GM23338 (cell line): ENCODE measurements at regions not wholly inside any gene's neighbourhood (a gene's known extent, or its start where the extent isn't known, plus 50 kb on each side); places are given as distances from the start of the nearest gene placed in this dataset.

Experiments used
- ATAC-seq: fragments of 200-7000 bp; cut with Tn5 transposase; 3 replicates; pipeline ENCODE4 v1.9.1; 2020
- DNase-seq: peaks from one replicate; pipeline ENCODE4 v3.0.0-alpha.2; 2015; ENCODE audit warnings: low spot score
- H2AFZ ChIP-seq: fragments of 200-600 bp; sonication (generic); 2 replicates; pipeline ENCODE4 v1.8.0; 2016; ENCODE audit warnings: antibody characterized with exemption, mild to moderate bottlenecking, moderate library complexity
- H3F3A ChIP-seq: fragments of 200-600 bp; sonication (generic); replicated peaks from 2 replicates; pipeline ENCODE4 v1.8.0; 2017; ENCODE audit warnings: antibody characterized with exemption, mixed run types, low read depth
- H3K27ac ChIP-seq: fragments of 200-600 bp; sonication (generic); 2 replicates; pipeline ENCODE4 v1.6.1; 2016; ENCODE audit warnings: low read depth
- H3K27me3 ChIP-seq: fragments of 200-600 bp; sonication (generic); 2 replicates; pipeline ENCODE4 v1.8.0; 2016; ENCODE audit warnings: mild to moderate bottlenecking, mixed run types, moderate library complexity; ENCODE audit not compliant: insufficient read depth
- H3K36me3 ChIP-seq: fragments of 200-600 bp; sonication (generic); 2 replicates; pipeline ENCODE4 v1.8.0; 2016; ENCODE audit warnings: mild to moderate bottlenecking; ENCODE audit not compliant: insufficient read depth
- H3K4me1 ChIP-seq: fragments of 200-600 bp; sonication (generic); 2 replicates; pipeline ENCODE4 v1.8.0; 2016; ENCODE audit warnings: mild to moderate bottlenecking, moderate library complexity; ENCODE audit not compliant: insufficient read depth
- H3K4me2 ChIP-seq: fragments of 200-600 bp; sonication (generic); 2 replicates; pipeline ENCODE4 v1.7.1; 2017; ENCODE audit warnings: mixed run types
- H3K4me3 ChIP-seq: fragments of 200-600 bp; sonication (generic); 2 replicates; pipeline ENCODE4 v1.6.1; 2016; ENCODE audit warnings: mixed run types
- H3K79me2 ChIP-seq: fragments of 200-600 bp; sonication (generic); replicated peaks from 2 replicates; pipeline ENCODE4 v1.8.0; 2017; ENCODE audit warnings: mild to moderate bottlenecking; ENCODE audit not compliant: insufficient read depth
- H3K9me2 ChIP-seq: fragments of 200-600 bp; sonication (generic); 2 replicates; pipeline ENCODE4 v1.8.0; 2017; ENCODE audit not compliant: insufficient read depth
- H4K20me1 ChIP-seq: fragments of 200-600 bp; sonication (generic); replicated peaks from 2 replicates; pipeline ENCODE4 v1.8.0; 2017; ENCODE audit warnings: mild to moderate bottlenecking; ENCODE audit not compliant: insufficient read depth
- H3K27ac Mint-ChIP-seq: 2 replicates; pipeline ENCODE4 v1.8.0; 2020; ENCODE audit warnings: inconsistent platforms, mild to moderate bottlenecking, moderate library complexity, mixed read lengths
- H3K27me3 Mint-ChIP-seq: 3 replicates; pipeline ENCODE4 v1.8.0; 2022; ENCODE audit warnings: low read depth, mild to moderate bottlenecking, moderate library complexity, mixed read lengths, inconsistent platforms; ENCODE audit not compliant: insufficient read depth, poor library complexity
- H3K36me3 Mint-ChIP-seq: 3 replicates; pipeline ENCODE4 v1.8.0; 2021; ENCODE audit warnings: low read depth, mild to moderate bottlenecking, inconsistent platforms, moderate library complexity, mixed read lengths
- H3K4me1 Mint-ChIP-seq: 3 replicates; pipeline ENCODE4 v1.8.0; 2020; ENCODE audit warnings: mild to moderate bottlenecking, inconsistent platforms, mixed read lengths
- H3K4me3 Mint-ChIP-seq: 3 replicates; pipeline ENCODE4 v1.8.0; 2021; ENCODE audit warnings: moderate library complexity, mild to moderate bottlenecking, inconsistent platforms, mixed read lengths
- H3K9me3 Mint-ChIP-seq: 3 replicates; pipeline ENCODE4 v1.8.0; 2020; ENCODE audit warnings: moderate library complexity, mild to moderate bottlenecking, inconsistent platforms, mixed read lengths
- CREB1 ChIP-seq: fragments of 250-450 bp; sonication (Bioruptor Pico); IDR thresholded peaks from 2 replicates; pipeline ENCODE4 v1.5.0; 2020; ENCODE audit warnings: low read depth, mild to moderate bottlenecking, moderate library complexity
- EZH2 ChIP-seq: fragments of 200-600 bp; sonication (generic); IDR thresholded peaks from one replicate; pipeline ENCODE4 v1.8.0; 2017; ENCODE audit warnings: antibody characterized with exemption, mild to moderate bottlenecking, low read depth; ENCODE audit not compliant: unreplicated experiment
- EZH2phosphoT487 ChIP-seq: fragments of 200-600 bp; sonication (generic); IDR thresholded peaks from one replicate; pipeline ENCODE4 v1.8.1; 2018; ENCODE audit warnings: antibody characterized with exemption; ENCODE audit not compliant: unreplicated experiment
- JUNB ChIP-seq: IDR thresholded peaks from one replicate; pipeline ENCODE4 v1.6.1; 2016; ENCODE audit warnings: antibody characterized with exemption; ENCODE audit not compliant: unreplicated experiment
- NANOG ChIP-seq: IDR thresholded peaks from 2 replicates; pipeline ENCODE4 v1.6.1; 2016; ENCODE audit warnings: antibody characterized with exemption, borderline replicate concordance
- POLR2AphosphoS5 ChIP-seq: IDR thresholded peaks from 2 replicates; pipeline ENCODE4 v1.6.1; 2016; ENCODE audit warnings: antibody characterized with exemption, low read depth
- STAT1 ChIP-seq: IDR thresholded peaks from one replicate; pipeline ENCODE4 v1.6.1; 2016; ENCODE audit warnings: antibody characterized with exemption; ENCODE audit not compliant: unreplicated experiment
- ZNF114 ChIP-seq: fragments of 250-450 bp; sonication (Bioruptor Pico); IDR thresholded peaks from 2 replicates; pipeline ENCODE4 v1.5.0; 2020; ENCODE audit warnings: mild to moderate bottlenecking, moderate library complexity
- ZNF331 ChIP-seq: fragments of 250-450 bp; sonication (Bioruptor Pico); IDR thresholded peaks from 2 replicates; pipeline ENCODE4 v1.5.0; 2020; ENCODE audit warnings: low read depth, mild to moderate bottlenecking, moderate library complexity
- TF ChIP-seq, protein P1 (sequence below): IDR thresholded peaks from one replicate; pipeline ENCODE4 v1.6.1; 2018; ENCODE audit warnings: antibody characterized with exemption; ENCODE audit not compliant: unreplicated experiment
- TF ChIP-seq, protein P2 (sequence below): fragments of 250-450 bp; sonication (Bioruptor Pico); IDR thresholded peaks from 2 replicates; pipeline ENCODE4 v1.5.0; 2020; ENCODE audit warnings: mild to moderate bottlenecking, moderate library complexity
- TF ChIP-seq, protein P3 (sequence below): IDR thresholded peaks from 2 replicates; pipeline ENCODE4 v1.6.1; 2016; ENCODE audit warnings: antibody characterized with exemption

DNA sequence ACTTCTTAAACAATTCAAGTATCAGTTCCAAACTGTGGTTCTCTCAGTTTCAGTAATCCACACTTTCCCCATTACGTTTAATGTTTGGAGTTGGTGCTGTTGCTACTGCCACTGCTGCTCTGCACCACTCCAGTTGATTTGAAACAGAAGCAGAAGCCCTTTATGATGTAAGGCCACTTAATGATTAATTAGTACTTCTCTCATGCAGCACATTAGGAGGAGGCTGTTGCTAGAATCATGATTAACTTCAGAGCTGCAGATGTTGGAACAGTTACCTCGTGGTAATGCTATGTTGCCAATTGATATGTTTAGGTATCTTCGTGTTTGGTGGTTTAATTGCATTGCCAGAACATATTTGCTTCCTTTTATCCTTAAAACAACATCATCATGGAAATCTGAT lies 986.2 kb upstream of the CITED2 start:
- DNase-seq (no peak), ATAC-seq (no peak)
- Mint-ChIP-seq H3K9me3 (peaks cover 28% of the 10 kb centered on the region), H3K27me3 (no peaks in the 10 kb centered on the region), H3K27ac (no peak overlapping the region), H3K4me1 (no peaks in the 10 kb centered on the region), H3K4me3 (no peak overlapping the region), H3K36me3 (peaks cover 28% of the 10 kb centered on the region)
- H3K9me2 ChIP-seq, result peaks cover 9% of the 10 kb centered on the region; the same call in 1 of the 2 replicates
- H3K4me2 ChIP-seq, result no peak overlapping the region
- no peak overlapping the region; the same call in 1 of the 2 replicates for H2AFZ ChIP-seq
- no peak overlapping the region for H3K27ac ChIP-seq
- no peak for TF ChIP-seq ZNF331
- no peaks in the 10 kb centered on the region for H3K4me1 ChIP-seq
- no peaks in the 10 kb centered on the region for H3K79me2 ChIP-seq
- no peaks in the 10 kb centered on the region for H3F3A ChIP-seq
- no peak overlapping the region for H3K4me3 ChIP-seq
- no peaks in the 10 kb centered on the region for H4K20me1 ChIP-seq
- no peaks in the 10 kb centered on the region for H3K27me3 ChIP-seq
- peaks cover 18% of the 10 kb centered on the region; the same call in 1 of the 2 replicates for H3K36me3 ChIP-seq

DNA sequence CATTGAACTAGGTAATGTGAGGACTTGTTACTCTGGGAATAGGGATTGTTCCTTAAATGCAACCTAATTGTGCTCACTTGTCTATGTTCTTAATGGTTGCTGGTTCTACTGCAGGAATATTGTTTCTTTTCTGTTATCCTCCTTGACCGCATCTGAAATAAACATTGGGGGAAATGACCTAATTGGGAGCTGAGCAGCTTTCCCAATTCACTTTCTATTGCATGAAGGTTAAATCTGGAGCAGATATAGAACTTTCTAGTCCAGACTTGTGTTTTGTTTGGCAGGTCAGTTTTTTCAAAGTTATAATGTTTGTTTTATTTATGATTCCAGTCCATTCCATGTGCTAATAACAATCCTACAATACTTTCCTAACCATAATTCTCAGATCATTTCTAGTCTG lies 981.0 kb upstream of the CITED2 start:
- H3K4me3 Mint-ChIP-seq, result no peak overlapping the region
- no peaks in the 10 kb centered on the region for H3K9me3 Mint-ChIP-seq
- Histone ChIP-seq H3K27ac (no peak overlapping the region), H3K9me2 (peaks cover 5% of the 10 kb centered on the region; the same call in 1 of the 2 replicates), H3K79me2 (no peaks in the 10 kb centered on the region), H4K20me1 (no peaks in the 10 kb centered on the region), H3K4me2 (no peak overlapping the region), H3K4me1 (peaks cover 11% of the 10 kb centered on the region), H3F3A (no peaks in the 10 kb centered on the region), H3K27me3 (no peaks in the 10 kb centered on the region), H2AFZ (no peak overlapping the region), H3K36me3 (no peaks in the 10 kb centered on the region), H3K4me3 (no peak overlapping the region)
- no peaks in the 10 kb centered on the region for H3K27me3 Mint-ChIP-seq
- ATAC-seq (no peak), DNase-seq (no peak)
- no peaks in the 10 kb centered on the region for H3K36me3 Mint-ChIP-seq
- peaks cover 13% of the 10 kb centered on the region for H3K4me1 Mint-ChIP-seq
- H3K27ac Mint-ChIP-seq, result no peak overlapping the region
- TF ChIP-seq POLR2AphosphoS5 (no peak), EZH2phosphoT487 (no peak), EZH2 (no peak), JUNB (no peak), ZNF114 (CRISPR knock-in tag) (no peak), CREB1 (CRISPR knock-in tag) (no peak), NANOG (no peak), STAT1 (no peak)
- TF ChIP-seq, protein P1, sequence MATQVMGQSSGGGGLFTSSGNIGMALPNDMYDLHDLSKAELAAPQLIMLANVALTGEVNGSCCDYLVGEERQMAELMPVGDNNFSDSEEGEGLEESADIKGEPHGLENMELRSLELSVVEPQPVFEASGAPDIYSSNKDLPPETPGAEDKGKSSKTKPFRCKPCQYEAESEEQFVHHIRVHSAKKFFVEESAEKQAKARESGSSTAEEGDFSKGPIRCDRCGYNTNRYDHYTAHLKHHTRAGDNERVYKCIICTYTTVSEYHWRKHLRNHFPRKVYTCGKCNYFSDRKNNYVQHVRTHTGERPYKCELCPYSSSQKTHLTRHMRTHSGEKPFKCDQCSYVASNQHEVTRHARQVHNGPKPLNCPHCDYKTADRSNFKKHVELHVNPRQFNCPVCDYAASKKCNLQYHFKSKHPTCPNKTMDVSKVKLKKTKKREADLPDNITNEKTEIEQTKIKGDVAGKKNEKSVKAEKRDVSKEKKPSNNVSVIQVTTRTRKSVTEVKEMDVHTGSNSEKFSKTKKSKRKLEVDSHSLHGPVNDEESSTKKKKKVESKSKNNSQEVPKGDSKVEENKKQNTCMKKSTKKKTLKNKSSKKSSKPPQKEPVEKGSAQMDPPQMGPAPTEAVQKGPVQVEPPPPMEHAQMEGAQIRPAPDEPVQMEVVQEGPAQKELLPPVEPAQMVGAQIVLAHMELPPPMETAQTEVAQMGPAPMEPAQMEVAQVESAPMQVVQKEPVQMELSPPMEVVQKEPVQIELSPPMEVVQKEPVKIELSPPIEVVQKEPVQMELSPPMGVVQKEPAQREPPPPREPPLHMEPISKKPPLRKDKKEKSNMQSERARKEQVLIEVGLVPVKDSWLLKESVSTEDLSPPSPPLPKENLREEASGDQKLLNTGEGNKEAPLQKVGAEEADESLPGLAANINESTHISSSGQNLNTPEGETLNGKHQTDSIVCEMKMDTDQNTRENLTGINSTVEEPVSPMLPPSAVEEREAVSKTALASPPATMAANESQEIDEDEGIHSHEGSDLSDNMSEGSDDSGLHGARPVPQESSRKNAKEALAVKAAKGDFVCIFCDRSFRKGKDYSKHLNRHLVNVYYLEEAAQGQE, result no peak
- TF ChIP-seq, protein P2, sequence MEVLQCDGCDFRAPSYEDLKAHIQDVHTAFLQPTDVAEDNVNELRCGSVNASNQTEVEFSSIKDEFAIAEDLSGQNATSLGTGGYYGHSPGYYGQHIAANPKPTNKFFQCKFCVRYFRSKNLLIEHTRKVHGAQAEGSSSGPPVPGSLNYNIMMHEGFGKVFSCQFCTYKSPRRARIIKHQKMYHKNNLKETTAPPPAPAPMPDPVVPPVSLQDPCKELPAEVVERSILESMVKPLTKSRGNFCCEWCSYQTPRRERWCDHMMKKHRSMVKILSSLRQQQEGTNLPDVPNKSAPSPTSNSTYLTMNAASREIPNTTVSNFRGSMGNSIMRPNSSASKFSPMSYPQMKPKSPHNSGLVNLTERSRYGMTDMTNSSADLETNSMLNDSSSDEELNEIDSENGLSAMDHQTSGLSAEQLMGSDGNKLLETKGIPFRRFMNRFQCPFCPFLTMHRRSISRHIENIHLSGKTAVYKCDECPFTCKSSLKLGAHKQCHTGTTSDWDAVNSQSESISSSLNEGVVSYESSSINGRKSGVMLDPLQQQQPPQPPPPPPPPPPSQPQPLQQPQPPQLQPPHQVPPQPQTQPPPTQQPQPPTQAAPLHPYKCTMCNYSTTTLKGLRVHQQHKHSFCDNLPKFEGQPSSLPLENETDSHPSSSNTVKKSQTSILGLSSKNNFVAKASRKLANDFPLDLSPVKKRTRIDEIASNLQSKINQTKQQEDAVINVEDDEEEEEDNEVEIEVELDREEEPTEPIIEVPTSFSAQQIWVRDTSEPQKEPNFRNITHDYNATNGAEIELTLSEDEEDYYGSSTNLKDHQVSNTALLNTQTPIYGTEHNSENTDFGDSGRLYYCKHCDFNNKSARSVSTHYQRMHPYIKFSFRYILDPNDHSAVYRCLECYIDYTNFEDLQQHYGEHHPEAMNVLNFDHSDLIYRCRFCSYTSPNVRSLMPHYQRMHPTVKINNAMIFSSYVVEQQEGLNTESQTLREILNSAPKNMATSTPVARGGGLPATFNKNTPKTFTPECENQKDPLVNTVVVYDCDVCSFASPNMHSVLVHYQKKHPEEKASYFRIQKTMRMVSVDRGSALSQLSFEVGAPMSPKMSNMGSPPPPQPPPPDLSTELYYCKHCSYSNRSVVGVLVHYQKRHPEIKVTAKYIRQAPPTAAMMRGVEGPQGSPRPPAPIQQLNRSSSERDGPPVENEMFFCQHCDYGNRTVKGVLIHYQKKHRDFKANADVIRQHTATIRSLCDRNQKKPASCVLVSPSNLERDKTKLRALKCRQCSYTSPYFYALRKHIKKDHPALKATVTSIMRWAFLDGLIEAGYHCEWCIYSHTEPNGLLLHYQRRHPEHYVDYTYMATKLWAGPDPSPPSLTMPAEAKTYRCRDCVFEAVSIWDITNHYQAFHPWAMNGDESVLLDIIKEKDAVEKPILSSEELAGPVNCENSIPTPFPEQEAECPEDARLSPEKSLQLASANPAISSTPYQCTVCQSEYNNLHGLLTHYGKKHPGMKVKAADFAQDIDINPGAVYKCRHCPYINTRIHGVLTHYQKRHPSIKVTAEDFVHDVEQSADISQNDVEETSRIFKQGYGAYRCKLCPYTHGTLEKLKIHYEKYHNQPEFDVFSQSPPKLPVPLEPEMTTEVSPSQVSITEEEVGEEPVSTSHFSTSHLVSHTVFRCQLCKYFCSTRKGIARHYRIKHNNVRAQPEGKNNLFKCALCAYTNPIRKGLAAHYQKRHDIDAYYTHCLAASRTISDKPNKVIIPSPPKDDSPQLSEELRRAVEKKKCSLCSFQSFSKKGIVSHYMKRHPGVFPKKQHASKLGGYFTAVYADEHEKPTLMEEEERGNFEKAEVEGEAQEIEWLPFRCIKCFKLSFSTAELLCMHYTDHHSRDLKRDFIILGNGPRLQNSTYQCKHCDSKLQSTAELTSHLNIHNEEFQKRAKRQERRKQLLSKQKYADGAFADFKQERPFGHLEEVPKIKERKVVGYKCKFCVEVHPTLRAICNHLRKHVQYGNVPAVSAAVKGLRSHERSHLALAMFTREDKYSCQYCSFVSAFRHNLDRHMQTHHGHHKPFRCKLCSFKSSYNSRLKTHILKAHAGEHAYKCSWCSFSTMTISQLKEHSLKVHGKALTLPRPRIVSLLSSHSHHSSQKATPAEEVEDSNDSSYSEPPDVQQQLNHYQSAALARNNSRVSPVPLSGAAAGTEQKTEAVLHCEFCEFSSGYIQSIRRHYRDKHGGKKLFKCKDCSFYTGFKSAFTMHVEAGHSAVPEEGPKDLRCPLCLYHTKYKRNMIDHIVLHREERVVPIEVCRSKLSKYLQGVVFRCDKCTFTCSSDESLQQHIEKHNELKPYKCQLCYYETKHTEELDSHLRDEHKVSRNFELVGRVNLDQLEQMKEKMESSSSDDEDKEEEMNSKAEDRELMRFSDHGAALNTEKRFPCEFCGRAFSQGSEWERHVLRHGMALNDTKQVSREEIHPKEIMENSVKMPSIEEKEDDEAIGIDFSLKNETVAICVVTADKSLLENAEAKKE (CRISPR knock-in tag), result no peak
- TF ChIP-seq, protein P3, sequence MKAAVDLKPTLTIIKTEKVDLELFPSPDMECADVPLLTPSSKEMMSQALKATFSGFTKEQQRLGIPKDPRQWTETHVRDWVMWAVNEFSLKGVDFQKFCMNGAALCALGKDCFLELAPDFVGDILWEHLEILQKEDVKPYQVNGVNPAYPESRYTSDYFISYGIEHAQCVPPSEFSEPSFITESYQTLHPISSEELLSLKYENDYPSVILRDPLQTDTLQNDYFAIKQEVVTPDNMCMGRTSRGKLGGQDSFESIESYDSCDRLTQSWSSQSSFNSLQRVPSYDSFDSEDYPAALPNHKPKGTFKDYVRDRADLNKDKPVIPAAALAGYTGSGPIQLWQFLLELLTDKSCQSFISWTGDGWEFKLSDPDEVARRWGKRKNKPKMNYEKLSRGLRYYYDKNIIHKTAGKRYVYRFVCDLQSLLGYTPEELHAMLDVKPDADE, result no peak
